ENCODE measurements at regions not wholly inside any gene's neighbourhood (a gene's known extent, or its start where the extent isn't known, plus 50 kb on each side); places are given as distances from the start of the nearest gene placed in this dataset.

DNA sequence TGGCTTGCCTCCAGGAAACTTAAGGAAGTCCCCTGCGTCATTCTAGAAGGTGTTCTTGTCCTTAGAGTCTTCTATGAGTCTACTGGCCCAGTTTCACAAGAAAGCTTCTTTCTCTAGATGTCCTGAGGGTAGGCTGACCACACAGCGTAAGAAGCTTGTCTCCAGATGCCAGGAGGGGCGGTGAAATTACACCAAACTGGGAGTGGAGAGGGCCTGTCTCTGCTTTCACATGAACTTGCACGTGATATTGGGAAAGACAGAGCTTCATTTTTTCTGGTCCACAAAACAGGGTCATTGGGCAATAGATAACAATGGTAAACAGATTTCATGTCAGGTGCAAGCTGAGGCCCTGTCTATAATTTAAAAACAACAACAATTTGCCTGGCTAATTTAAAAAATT, 85.7 kb upstream of the TBX3 start:
- no peak overlapping the region for H3K4me3 ChIP-seq (ENCODE audit: low read depth, low read length)

GRCh38 chr12:114767906-114768722, 84.1 kb upstream of the TBX3 start:
- H3K4me3 ChIP-seq (ENCODE audit: low read depth, low read length), result no peak overlapping the region

- no peak overlapping the region for H3K4me3 ChIP-seq (ENCODE audit: low read depth, low read length)
These were observed 83.2 kb upstream of the TBX3 start for GRCh38 chr12:114767084-114767760.

DNA sequence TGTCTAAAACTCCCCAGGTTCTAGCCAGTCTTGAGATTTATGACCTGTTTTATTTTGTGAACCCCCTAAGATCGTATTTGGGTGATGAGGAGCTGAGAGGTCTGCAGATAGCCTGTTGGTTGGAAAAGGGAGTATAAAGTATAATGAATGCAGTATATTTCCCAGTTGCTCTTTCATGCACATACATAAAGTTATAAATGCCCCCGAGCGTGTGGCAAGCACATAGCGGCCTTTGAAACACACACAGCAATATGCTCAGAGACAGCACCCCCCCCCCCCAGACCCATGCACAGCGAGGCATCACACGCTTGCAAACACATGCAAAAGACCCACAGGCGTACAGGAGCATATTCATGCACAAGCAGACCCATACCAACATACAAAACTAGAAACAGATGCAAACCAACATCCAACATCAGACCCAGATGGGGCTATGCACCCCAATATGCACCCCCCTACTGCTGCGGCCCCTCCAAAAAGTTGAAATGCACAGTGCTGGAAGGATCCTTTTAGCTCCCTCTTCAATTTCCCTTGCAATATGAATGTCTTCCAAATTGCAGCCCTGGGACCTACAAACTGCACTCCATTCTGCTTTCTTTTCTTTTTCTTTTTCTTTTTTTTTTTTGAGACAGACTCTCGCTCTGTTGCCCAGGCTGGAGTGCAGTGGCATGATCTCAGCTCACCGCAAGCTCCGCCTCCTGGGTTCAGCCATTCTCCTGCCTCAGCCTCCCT, 82.2 kb upstream of the TBX3 start:
- H3K4me3 ChIP-seq (ENCODE audit: low read depth, low read length), result no peak overlapping the region

DNA sequence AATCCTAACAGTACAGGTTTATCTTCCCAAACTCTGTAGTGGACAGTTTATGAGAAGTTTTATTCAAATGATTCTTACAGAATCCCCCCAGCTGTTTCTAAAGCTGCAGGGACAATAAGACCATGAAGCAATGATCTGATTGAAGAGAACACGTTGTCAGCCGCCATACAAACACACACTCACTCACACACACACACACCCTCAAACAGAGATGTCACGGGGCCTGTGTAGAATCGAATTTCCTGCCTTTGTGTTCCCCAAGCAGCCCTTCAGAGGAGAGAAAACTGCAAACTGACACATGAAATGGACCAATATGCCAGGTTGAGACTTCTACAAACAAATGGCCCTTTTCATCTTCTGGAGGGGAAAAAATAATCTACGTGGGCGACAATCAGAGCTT, 80.5 kb upstream of the TBX3 start:
- no peak overlapping the region for H3K4me3 ChIP-seq (ENCODE audit: low read depth, low read length)

DNA sequence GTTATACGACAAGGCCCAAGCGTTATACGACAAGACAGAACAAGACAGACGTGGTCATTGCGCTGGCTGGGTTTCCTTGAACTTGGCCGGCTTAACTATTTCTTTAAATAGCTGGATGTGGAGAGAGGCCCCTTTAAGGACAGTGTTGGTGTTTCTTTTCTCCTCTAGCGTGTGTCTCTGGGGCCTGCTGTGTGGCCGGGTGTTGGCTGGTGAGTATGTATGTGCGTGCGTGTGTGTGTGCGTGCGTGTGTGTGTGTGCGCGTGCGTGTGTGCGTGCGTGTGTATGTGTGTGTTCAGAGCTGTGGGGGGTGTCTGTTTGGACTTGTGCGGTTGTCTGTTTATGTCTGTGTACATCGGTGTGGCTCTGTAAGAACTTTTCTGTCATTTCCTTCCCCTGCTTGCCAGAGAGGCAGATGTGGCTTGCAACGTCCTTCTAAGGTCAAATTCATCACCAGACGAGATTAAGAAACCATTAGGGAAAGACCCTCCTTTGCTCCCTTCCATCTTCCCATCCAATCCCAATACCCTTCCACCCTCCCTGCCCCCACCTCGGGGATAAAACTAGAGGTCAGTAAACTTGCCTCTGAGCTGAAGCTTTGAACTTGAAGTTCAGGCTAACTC, 78.6 kb upstream of the TBX3 start:
- H3K4me3 ChIP-seq (ENCODE audit: low read depth, low read length), result no peak overlapping the region

DNA sequence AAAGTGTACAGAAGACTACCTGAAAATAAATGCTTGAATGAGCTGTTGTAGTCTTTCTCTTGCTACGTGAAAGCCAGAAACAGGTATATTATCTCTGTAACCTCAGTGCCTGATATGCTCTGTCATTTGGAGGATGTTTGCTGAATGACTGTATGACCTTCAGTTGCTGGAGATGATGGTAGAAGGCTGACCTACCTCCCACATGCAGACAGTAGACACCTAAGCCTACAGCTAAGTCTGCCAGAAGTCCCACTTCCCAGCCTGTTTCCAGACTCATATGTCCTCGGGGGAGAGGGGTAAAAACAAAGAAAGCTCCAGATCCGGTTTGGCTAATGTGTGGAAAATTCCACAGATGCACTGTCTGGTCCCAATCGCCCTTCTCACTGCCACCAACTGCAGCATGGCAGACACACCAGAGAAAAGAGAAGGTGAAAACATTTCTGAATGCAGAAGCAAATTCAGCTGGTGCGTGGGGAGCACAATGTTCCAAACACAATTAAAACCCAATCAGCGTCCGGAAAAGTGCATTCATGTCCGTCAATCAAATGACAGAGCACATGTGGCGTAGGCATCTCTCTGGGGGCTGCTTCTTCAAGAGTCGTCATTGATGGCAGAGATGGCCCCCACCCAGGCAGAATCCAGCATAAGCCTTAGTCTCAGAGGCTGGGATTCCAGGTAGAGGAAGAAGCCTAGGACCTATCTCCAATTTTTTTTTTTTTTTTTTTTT, 76.3 kb upstream of the TBX3 start:
- H3K4me3 ChIP-seq (ENCODE audit: low read depth, low read length), result no peak overlapping the region

GRCh38 chr12:114759635-114760034, 75.7 kb upstream of the TBX3 start:
- H3K4me3 ChIP-seq (ENCODE audit: low read depth, low read length), result no peak overlapping the region

DNA sequence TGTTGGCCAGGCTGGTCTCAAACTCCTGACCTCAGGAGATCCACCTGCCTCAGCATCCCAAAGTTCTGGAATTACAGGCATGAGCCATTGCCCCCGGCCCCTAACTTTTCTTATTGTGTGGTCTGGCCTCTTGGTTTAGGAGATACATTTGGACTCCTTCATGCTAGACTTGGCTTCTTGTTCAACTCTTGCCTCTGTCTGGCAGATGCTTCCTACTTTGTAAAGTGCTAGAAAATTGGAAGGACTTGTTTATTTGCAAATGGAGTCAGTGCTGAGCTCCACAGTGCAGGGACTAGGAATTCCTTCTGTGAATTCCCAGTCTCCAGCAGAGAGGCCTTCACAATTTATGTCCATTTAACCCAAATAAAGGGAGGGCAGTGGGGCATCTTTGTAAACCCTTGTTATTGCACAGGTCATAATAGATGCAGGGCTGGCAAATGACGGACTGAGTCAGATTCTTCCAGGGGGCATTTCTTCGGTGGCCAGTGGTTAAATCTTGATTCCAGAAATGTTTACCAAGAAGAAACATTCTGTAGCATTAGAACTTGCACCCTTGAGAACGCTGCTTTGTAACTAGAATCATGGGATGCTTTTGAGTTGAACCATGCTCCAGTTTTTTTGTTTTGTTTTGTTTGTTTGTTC, 73.8 kb upstream of the TBX3 start:
- no peak overlapping the region for H3K4me3 ChIP-seq (ENCODE audit: low read depth, low read length)

GRCh38 chr12:114752217-114752616, 68.2 kb upstream of the TBX3 start:
- no peak overlapping the region for H3K4me3 ChIP-seq (ENCODE audit: low read depth, low read length)

DNA sequence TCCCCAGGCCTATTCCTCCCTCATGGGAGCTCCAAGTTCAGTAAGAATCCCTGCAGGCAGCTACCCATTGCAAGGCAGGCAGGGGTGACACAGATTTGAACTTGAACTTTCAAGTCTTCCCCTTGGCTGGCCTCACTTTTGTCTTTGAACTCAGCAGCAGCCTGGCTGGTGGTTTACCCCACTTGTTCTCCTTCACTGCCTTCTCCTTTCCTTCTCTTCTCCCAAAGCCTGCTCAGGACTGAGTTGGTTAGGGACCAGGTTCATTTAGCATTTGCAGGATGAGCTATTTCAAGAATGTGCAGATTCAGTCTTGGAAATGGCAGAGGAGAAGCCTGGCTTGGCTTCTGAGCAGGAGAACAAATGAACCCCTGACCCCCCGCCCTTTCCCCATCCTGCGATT, 67.7 kb upstream of the TBX3 start:
- no peak overlapping the region for H3K4me3 ChIP-seq (ENCODE audit: low read depth, low read length)

GRCh38 chr12:114750917-114751316, 66.9 kb upstream of the TBX3 start:
- no peak overlapping the region for H3K4me3 ChIP-seq (ENCODE audit: low read depth, low read length)

GRCh38 chr12:114749065-114749464, 65.1 kb upstream of the TBX3 start:
- H3K4me3 ChIP-seq (ENCODE audit: low read depth, low read length), result no peak overlapping the region

- no peak overlapping the region for H3K4me3 ChIP-seq (ENCODE audit: low read depth, low read length)
These were observed 63.3 kb upstream of the TBX3 start for GRCh38 chr12:114747012-114747858.

DNA sequence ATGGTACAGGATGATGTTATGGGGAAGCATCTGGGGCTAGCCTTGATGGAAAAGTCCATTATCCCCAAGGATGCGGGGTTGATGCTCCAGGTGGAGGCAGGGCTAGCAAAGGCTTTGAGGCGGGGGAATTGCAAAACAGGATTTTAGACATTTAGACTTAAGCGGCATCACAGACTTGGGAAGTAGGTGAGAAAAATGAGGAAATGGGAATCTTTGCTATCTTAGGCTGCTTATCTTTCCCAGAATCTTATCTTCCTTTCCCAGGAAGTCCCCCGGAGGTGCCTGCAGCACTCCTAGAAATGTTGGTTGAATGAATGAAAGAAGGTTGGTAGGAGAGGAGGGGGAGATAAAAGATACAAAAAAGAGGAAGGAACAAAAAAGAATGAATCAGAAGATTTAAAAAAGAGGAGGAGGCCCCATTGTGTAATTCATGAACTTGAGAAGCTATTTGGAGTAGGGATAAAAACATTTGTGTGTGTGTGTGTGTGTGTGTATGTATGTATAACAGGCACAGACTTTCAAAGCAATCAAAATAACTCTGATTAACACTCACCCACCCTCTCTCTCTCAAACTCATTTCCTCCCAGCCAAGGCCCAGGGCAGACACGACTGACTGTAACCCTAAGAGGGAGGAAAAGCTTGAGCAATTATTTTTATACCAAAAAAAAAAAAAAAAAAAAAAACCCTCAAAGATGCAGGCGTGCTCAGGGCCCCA, 62.5 kb upstream of the TBX3 start:
- no peak overlapping the region for H3K4me3 ChIP-seq (ENCODE audit: low read depth, low read length)

- no peak overlapping the region for H3K4me3 ChIP-seq (ENCODE audit: low read depth, low read length)
These were observed 60.7 kb upstream of the TBX3 start for GRCh38 chr12:114744691-114745090.

DNA sequence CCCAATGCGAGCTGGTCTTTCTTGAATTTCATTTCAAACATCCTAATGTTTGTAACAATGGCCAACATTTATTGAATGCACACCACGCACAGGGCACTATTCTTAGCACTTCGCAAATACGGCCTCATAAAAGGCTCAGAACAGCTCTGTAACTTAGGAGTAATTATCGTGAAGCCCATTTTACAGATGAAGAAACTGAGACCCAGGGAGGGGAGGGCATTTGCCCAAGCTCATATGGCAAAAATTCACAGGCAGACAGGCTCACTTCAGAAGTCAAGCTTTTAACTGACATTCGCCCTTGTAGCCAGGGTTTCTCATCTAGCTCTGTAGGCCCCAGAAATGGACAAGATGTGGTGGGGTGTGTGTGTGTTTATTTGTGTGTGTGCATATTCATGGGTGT, 60.3 kb upstream of the TBX3 start:
- no peak overlapping the region for H3K4me3 ChIP-seq (ENCODE audit: low read depth, low read length)

- H3K4me3 ChIP-seq (ENCODE audit: low read depth, low read length), result no peak overlapping the region
These were observed 59.8 kb upstream of the TBX3 start for GRCh38 chr12:114743799-114744198.

DNA sequence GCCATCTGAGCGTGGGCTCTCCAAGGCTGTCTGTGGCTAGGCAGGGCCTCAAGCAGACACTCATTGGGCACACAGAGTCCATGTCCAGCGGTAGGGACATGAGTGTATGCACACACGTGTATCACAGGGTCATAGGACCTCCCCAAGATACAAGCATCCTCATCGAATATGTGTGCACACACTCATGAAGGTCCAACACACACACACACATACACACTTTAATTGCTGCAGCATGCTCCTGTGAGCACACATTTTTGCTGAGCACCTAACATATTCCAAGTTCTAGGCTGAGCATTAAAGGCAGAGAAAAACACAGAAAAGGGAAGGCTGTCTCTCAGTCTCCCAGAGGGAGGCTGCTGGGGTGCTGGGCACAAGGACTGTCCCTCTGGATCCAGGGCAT, 59.3 kb upstream of the TBX3 start:
- no peak overlapping the region for H3K4me3 ChIP-seq (ENCODE audit: low read depth, low read length)
